OCI-LY7 (cell line): ENCODE measurements at regions not wholly inside any gene's neighbourhood (a gene's known extent, or its start where the extent isn't known, plus 50 kb on each side); places are given as distances from the start of the nearest gene placed in this dataset.

Experiments used
- BruUV-seq: library from RNA; stranded (reverse); fragments of 400-500 nt; replicated peaks from 2 replicates; lab custom pipeline; 2021; lab: Mats Ljungman, UMichigan
- CTCF ChIA-PET: fragments of 300-600 bp; sonication (Branson Sonifier 250); formaldehyde crosslinking; loops from one replicate; lab custom pipeline; 2022; ENCODE audit warnings: antibody characterized with exemption; ENCODE audit not compliant: unreplicated experiment; lab: Charles Lee
- POLR2A ChIA-PET: fragments of 300-600 bp; sonication (Branson Sonifier 250); formaldehyde crosslinking; loops from one replicate; lab custom pipeline; 2022; ENCODE audit warnings: antibody characterized with exemption; lab: Charles Lee
- DNase-seq: peaks from one replicate; pipeline ENCODE4 v3.0.0-alpha.2; 2015; ENCODE audit warnings: low spot score
- H2AFZ ChIP-seq: fragments of 200-600 bp; sonication (generic), shearing (Covaris generic); 2 replicates; pipeline ENCODE4 v1.6.1; 2014; ENCODE audit warnings: mild to moderate bottlenecking, antibody characterized with exemption, low read length, moderate library complexity
- H3K27ac ChIP-seq: fragments of 200-600 bp; sonication (generic); 2 replicates; pipeline ENCODE4 v1.5.1; 2014; ENCODE audit warnings: mixed run types, low read depth, mild to moderate bottlenecking, moderate library complexity, low read length, inconsistent platforms; ENCODE audit not compliant: poor library complexity, severe bottlenecking
- H3K36me3 ChIP-seq: fragments of 200-600 bp; sonication (generic); 2 replicates; pipeline ENCODE4 v1.6.1; 2014; ENCODE audit warnings: mild to moderate bottlenecking, antibody characterized with exemption, low read length, moderate library complexity, mixed read lengths; ENCODE audit not compliant: insufficient read depth
- H3K4me1 ChIP-seq: fragments of 200-600 bp; sonication (generic); 2 replicates; pipeline ENCODE4 v1.5.1; 2014; ENCODE audit warnings: mild to moderate bottlenecking, low read length; ENCODE audit not compliant: insufficient read depth, poor library complexity, severe bottlenecking
- H3K4me2 ChIP-seq: fragments of 200-600 bp; sonication (generic); 2 replicates; pipeline ENCODE4 v1.6.1; 2014; ENCODE audit warnings: mild to moderate bottlenecking, low read length
- H3K4me3 ChIP-seq: fragments of 200-600 bp; sonication (generic); 2 replicates; pipeline ENCODE4 v1.5.1; 2014; ENCODE audit warnings: mild to moderate bottlenecking, low read depth, low read length; ENCODE audit not compliant: poor library complexity, severe bottlenecking
- H3K79me2 ChIP-seq: fragments of 200-600 bp; sonication (generic); 2 replicates; pipeline ENCODE4 v1.6.1; 2016; ENCODE audit warnings: low read depth, mild to moderate bottlenecking, low read length, moderate library complexity, mixed read lengths; ENCODE audit not compliant: insufficient read depth
- H3K9me2 ChIP-seq: fragments of 200-600 bp; sonication (generic); 2 replicates; pipeline ENCODE4 v1.6.1; 2016; ENCODE audit warnings: mild to moderate bottlenecking, low read length, mixed read lengths; ENCODE audit not compliant: insufficient read depth
- H3K9me3 ChIP-seq: fragments of 200-600 bp; sonication (generic); 2 replicates; pipeline ENCODE4 v1.6.1; 2014; ENCODE audit warnings: mild to moderate bottlenecking, mixed run types, low read length, mixed read lengths
- H4K20me1 ChIP-seq: fragments of 200-600 bp; sonication (generic); 2 replicates; pipeline ENCODE4 v1.6.1; 2014; ENCODE audit warnings: mild to moderate bottlenecking, antibody characterized with exemption, low read length, moderate library complexity, mixed read lengths; ENCODE audit not compliant: insufficient read depth
- CTCF ChIP-seq: fragments of 200-600 bp; sonication (generic); conservative IDR thresholded peaks from 2 replicates; pipeline ENCODE4 v1.5.1; 2014; ENCODE audit warnings: mild to moderate bottlenecking, antibody characterized with exemption, low read length, moderate library complexity, mixed read lengths
- EZH2phosphoT487 ChIP-seq: fragments of 200-600 bp; sonication (generic); IDR thresholded peaks from 2 replicates; pipeline ENCODE4 v1.6.1; 2018; ENCODE audit warnings: low read depth, borderline replicate concordance, mild to moderate bottlenecking, mixed run types, antibody characterized with exemption, low read length, moderate library complexity, mixed read lengths
- intact Hi-C: fragments of 100-400 bp; cut with micrococcal nuclease; formaldehyde crosslinking; loops from one replicate; pipeline ENCODE4 v1.10.0; 2022; ENCODE audit not compliant: unreplicated experiment

GRCh38 chr4:129862461-129862860, 766.5 kb downstream of the C4orf33 start:
- no peaks in the 10 kb centered on the region for H4K20me1 ChIP-seq
- H3K4me1 ChIP-seq, result no peaks in the 10 kb centered on the region
- H3K9me3 ChIP-seq, result no peaks in the 10 kb centered on the region
- H3K4me3 ChIP-seq, result no peak overlapping the region
- CTCF ChIA-PET, result no interaction called here
- POLR2A ChIA-PET, result interaction anchor here (0.7 kb wide), 1 partner anchor 780 kb away, joined by 4 read pairs; no protein-coding TSS in a partner anchor
- H2AFZ ChIP-seq, result no peak overlapping the region
- intact Hi-C loops, result no loop called here
- no peak for DNase-seq
- H3K27ac ChIP-seq, result no peak overlapping the region
- no peaks in the 10 kb centered on the region for H3K36me3 ChIP-seq
- no peaks in the 10 kb centered on the region for H3K79me2 ChIP-seq
- BruUV-seq, result no TSS peak
- TF ChIP-seq EZH2phosphoT487 (no peak), CTCF (no peak)
- no peaks in the 10 kb centered on the region for H3K9me2 ChIP-seq
- H3K4me2 ChIP-seq, result no peak overlapping the region

GRCh38 chr4:129863206-129863605, 767.3 kb downstream of the C4orf33 start:
- H3K27ac ChIP-seq, result no peak overlapping the region
- ChIA-PET POLR2A (interaction anchor here (1.2 kb wide), 1 partner anchor 474 kb away, joined by 3 read pairs; no protein-coding TSS in a partner anchor), CTCF (no interaction called here)
- no peak overlapping the region for H2AFZ ChIP-seq
- TF ChIP-seq EZH2phosphoT487 (no peak), CTCF (no peak)
- intact Hi-C loops, result no loop called here
- no peaks in the 10 kb centered on the region for H3K4me1 ChIP-seq
- DNase-seq, result no peak
- BruUV-seq, result no TSS peak
- H4K20me1 ChIP-seq, result no peaks in the 10 kb centered on the region
- no peaks in the 10 kb centered on the region for H3K79me2 ChIP-seq
- no peak overlapping the region for H3K4me2 ChIP-seq
- H3K36me3 ChIP-seq, result no peaks in the 10 kb centered on the region
- no peaks in the 10 kb centered on the region for H3K9me2 ChIP-seq
- H3K4me3 ChIP-seq, result no peak overlapping the region
- no peaks in the 10 kb centered on the region for H3K9me3 ChIP-seq

- H3K4me3 ChIP-seq, result no peak overlapping the region
- no peak overlapping the region for H3K4me2 ChIP-seq
- CTCF ChIA-PET, result no interaction called here
- intact Hi-C loops, result no loop called here
- H3K4me1 ChIP-seq, result no peaks in the 10 kb centered on the region
- no peak for TF ChIP-seq EZH2phosphoT487
- no peak for TF ChIP-seq CTCF
- no peaks in the 10 kb centered on the region for H3K9me2 ChIP-seq
- no TSS peak for BruUV-seq
- POLR2A ChIA-PET, result no interaction called here
- no peaks in the 10 kb centered on the region for H4K20me1 ChIP-seq
- no peaks in the 10 kb centered on the region for H3K79me2 ChIP-seq
- H3K36me3 ChIP-seq, result no peaks in the 10 kb centered on the region
- no peak for DNase-seq
- H2AFZ ChIP-seq, result no peak overlapping the region
- no peaks in the 10 kb centered on the region for H3K9me3 ChIP-seq
- no peak overlapping the region for H3K27ac ChIP-seq
Measured at GRCh38 chr4:129883996-129884395, 788.0 kb downstream of the C4orf33 start.
